Activated CD8-positive, alpha-beta T cell treated with anti-CD3 and anti-CD28 coated beads for 36 hours (primary cell): ENCODE measurements at regions not wholly inside any gene's neighbourhood (a gene's known extent, or its start where the extent isn't known, plus 50 kb on each side); places are given as distances from the start of the nearest gene placed in this dataset.

ENCODE experiments used
- ATAC-seq: fragments of 200-7000 bp; cut with Tn5 transposase; one replicate; pipeline ENCODE4 v1.10.0; 2021; ENCODE audit warnings: mild to moderate bottlenecking, moderate library complexity
- CTCF ChIA-PET: fragments of 350-600 bp; sonication (Branson Sonifier 250); formaldehyde crosslinking; loops from one replicate; lab custom pipeline; 2021; ENCODE audit warnings: antibody characterized with exemption; lab: Charles Lee
- POLR2A ChIA-PET: fragments of 350-600 bp; sonication (Branson Sonifier 250); formaldehyde crosslinking; loops from one replicate; lab custom pipeline; 2021; ENCODE audit warnings: antibody characterized with exemption; lab: Charles Lee
- DNase-seq: peaks from one replicate; pipeline ENCODE4 v3.0.0-alpha.2; 2020
- H3K27ac Mint-ChIP-seq: one replicate; pipeline ENCODE4 v1.8.0; 2021; ENCODE audit warnings: mild to moderate bottlenecking, mixed read lengths
- H3K27me3 Mint-ChIP-seq: one replicate; pipeline ENCODE4 v1.8.0; 2021; ENCODE audit warnings: mixed read lengths
- H3K36me3 Mint-ChIP-seq: one replicate; pipeline ENCODE4 v1.8.0; 2021; ENCODE audit warnings: low read depth, mixed read lengths
- H3K4me1 Mint-ChIP-seq: one replicate; pipeline ENCODE4 v1.8.0; 2021; ENCODE audit warnings: low read depth, mixed read lengths
- H3K4me3 Mint-ChIP-seq: one replicate; pipeline ENCODE4 v1.8.0; 2021; ENCODE audit warnings: mild to moderate bottlenecking, moderate library complexity, mixed read lengths
- H3K9me3 Mint-ChIP-seq: one replicate; pipeline ENCODE4 v1.8.0; 2021; ENCODE audit warnings: mixed read lengths
- intact Hi-C: fragments of 100-400 bp; cut with micrococcal nuclease; formaldehyde crosslinking; loops from one replicate; pipeline ENCODE4 v1.10.0; 2022
- TF ChIP-seq, protein P1 (sequence below): fragments of 200-600 bp; IDR thresholded peaks from one replicate; pipeline ENCODE4 v1.8.0; 2022; ENCODE audit warnings: antibody characterized with exemption, mild to moderate bottlenecking

DNA sequence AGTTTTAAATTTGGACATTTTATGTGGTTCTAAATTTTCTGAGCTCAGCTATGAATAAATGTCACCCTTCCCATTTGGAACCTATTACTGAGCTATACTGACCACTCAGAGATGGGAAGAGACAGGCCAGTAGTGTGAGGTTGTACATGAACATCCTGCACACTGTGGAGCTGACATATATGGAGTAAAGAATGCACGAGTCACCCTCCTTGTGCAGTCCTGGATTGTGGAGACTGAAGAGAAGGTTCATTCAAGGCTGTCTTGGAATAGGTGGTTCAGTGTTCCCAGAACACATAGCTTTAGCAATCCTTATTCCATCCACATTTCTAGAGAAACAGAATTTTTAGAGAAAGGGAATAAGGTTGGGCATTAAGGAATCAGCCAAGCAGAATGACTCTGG lies 50.3 kb upstream of the OGFRL1 start:
- no peaks in the 10 kb centered on the region for H3K36me3 Mint-ChIP-seq
- CTCF ChIA-PET = interaction anchor here (1.2 kb wide), 1 partner anchor 21 kb away, joined by 3 read pairs; no protein-coding TSS in a partner anchor
- TF ChIP-seq, protein P1, sequence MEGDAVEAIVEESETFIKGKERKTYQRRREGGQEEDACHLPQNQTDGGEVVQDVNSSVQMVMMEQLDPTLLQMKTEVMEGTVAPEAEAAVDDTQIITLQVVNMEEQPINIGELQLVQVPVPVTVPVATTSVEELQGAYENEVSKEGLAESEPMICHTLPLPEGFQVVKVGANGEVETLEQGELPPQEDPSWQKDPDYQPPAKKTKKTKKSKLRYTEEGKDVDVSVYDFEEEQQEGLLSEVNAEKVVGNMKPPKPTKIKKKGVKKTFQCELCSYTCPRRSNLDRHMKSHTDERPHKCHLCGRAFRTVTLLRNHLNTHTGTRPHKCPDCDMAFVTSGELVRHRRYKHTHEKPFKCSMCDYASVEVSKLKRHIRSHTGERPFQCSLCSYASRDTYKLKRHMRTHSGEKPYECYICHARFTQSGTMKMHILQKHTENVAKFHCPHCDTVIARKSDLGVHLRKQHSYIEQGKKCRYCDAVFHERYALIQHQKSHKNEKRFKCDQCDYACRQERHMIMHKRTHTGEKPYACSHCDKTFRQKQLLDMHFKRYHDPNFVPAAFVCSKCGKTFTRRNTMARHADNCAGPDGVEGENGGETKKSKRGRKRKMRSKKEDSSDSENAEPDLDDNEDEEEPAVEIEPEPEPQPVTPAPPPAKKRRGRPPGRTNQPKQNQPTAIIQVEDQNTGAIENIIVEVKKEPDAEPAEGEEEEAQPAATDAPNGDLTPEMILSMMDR = no peak
- H3K4me1 Mint-ChIP-seq = no peaks in the 10 kb centered on the region
- H3K9me3 Mint-ChIP-seq = no peaks in the 10 kb centered on the region
- DNase-seq = no peak
- no peak overlapping the region for H3K4me3 Mint-ChIP-seq
- intact Hi-C loops = no loop called here
- H3K27me3 Mint-ChIP-seq = peaks cover 9% of the 10 kb centered on the region
- ATAC-seq = no peak
- POLR2A ChIA-PET = no interaction called here
- H3K27ac Mint-ChIP-seq = no peak overlapping the region
